ENCODE measurements at regions not wholly inside any gene's neighbourhood (a gene's known extent, or its start where the extent isn't known, plus 50 kb on each side); places are given as distances from the start of the nearest gene placed in this dataset.
"Not testable (repeated sequence)": the region's sequence is repeated elsewhere in the genome, so short reads cannot be mapped to it uniquely, and the experiment has no call there.

DNA sequence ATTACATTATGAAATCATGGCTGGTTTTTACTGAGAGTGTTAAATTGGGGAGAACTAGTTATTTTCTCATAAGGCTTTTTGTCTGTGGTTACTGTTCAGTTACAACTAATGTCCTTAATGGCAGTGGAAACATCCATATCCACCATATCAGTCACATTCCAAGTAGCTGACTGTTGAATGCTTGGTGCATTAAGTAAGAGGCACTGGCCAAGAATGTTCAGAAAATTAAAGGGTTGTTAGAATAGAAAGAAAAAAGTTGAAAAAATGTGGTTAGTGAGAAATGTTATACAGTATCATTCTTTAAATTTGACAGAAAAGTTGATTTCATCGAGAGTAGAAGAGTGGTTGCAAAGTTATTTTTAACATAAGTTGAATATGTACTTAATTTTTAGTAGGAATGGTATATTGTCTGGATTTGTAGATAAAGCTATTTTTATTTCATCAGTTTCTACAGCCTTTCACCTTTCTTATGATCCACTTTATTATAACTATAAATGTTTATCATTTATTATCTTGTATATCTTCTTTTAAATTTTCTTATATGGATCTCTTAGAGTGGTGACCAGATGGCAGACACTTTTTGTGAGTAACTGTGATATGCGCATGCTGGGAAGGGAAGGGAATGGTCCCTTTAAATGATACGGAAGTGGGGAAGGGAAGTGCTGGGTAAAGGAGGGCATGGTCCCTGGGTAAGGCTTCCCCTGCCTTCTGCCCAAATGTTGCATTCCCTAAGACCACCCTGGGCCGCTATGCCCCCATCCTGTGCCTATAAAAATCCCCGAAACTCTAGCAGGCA, 2407.1 kb downstream of the ARAP2 start:
- H3K27me3 ChIP-seq (ENCODE audit: control insufficient read depth, insufficient read depth, low read length) = no peaks in the 10 kb centered on the region
- H3K4me1 ChIP-seq = no peaks in the 10 kb centered on the region
- no peak overlapping the region for H3K4me2 ChIP-seq (ENCODE audit: low read length)
- no peak overlapping the region for H3K4me3 ChIP-seq (ENCODE audit: low read depth, low read length)
- no peak overlapping the region for H3K9ac ChIP-seq
- TF ChIP-seq, protein P1, sequence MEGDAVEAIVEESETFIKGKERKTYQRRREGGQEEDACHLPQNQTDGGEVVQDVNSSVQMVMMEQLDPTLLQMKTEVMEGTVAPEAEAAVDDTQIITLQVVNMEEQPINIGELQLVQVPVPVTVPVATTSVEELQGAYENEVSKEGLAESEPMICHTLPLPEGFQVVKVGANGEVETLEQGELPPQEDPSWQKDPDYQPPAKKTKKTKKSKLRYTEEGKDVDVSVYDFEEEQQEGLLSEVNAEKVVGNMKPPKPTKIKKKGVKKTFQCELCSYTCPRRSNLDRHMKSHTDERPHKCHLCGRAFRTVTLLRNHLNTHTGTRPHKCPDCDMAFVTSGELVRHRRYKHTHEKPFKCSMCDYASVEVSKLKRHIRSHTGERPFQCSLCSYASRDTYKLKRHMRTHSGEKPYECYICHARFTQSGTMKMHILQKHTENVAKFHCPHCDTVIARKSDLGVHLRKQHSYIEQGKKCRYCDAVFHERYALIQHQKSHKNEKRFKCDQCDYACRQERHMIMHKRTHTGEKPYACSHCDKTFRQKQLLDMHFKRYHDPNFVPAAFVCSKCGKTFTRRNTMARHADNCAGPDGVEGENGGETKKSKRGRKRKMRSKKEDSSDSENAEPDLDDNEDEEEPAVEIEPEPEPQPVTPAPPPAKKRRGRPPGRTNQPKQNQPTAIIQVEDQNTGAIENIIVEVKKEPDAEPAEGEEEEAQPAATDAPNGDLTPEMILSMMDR (IDR thresholded peaks at IDR 0.05) = no peak
- H3K27ac ChIP-seq = no peak overlapping the region
- H3K79me2 ChIP-seq = no peaks in the 10 kb centered on the region
- no peaks in the 10 kb centered on the region for H3K36me3 ChIP-seq (ENCODE audit: control insufficient read depth, insufficient read depth, low read length)
- H3K9me3 ChIP-seq (ENCODE audit: control insufficient read depth, low read length) = no peaks in the 10 kb centered on the region
- no peak overlapping the region for H2AFZ ChIP-seq

DNA sequence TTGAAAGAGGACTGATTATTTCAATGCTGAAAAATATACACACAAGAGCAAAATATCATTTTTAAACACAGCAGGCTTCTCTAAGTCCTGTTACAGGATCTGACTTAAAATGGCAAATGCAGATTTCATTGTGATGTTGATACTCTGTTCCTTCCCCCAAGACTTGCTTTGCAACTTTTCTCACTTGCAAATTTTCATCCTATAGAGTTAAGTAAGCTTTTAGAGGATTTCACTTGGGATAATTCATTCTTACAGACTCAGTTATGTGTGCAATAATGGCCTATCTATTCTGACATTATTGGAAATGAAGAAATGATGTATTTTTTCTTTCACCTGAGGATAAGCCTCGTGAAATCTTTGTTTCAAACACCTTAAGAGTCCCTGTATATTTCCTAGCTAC, 2403.2 kb downstream of the ARAP2 start:
- Histone ChIP-seq H3K9me3 (ENCODE audit: control insufficient read depth, low read length) (no peaks in the 10 kb centered on the region), H3K4me2 (ENCODE audit: low read length) (no peak overlapping the region), H3K27ac (no peak overlapping the region), H2AFZ (no peak overlapping the region), H3K4me3 (ENCODE audit: low read depth, low read length) (no peak overlapping the region), H3K79me2 (no peaks in the 10 kb centered on the region), H3K36me3 (ENCODE audit: control insufficient read depth, insufficient read depth, low read length) (no peaks in the 10 kb centered on the region), H3K9ac (no peak overlapping the region), H3K27me3 (ENCODE audit: control insufficient read depth, insufficient read depth, low read length) (no peaks in the 10 kb centered on the region), H3K4me1 (no peaks in the 10 kb centered on the region)
- TF ChIP-seq, protein P1 (IDR thresholded peaks at IDR 0.05) = no peak

DNA sequence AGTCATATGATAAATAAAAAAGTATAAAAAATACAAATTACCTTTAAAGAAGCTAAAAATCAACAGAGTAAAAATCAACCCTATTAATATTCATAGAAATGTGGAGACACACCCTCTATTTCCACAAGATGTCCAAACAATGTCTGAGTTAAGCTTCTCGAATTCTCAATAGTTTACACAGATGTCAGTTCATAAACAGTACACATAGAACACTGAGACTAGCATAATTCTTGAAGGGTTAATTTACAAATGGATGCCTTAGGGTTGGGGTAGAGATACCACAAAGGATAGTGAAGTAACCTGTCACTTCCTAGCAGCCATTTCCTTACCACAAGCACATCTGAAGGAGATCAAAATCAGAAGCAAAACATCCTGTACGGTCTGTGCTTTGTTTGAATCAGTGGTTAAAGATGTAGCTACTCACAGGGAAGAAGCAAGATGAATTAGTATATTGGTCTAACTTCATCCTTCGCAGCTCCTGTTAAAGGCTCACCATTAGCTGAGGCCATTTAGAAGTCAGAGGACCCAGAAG, 2393.9 kb downstream of the ARAP2 start:
- H3K36me3 ChIP-seq (ENCODE audit: control insufficient read depth, insufficient read depth, low read length) = no peaks in the 10 kb centered on the region
- H2AFZ ChIP-seq = no peak overlapping the region
- TF ChIP-seq, protein P1 (IDR thresholded peaks at IDR 0.05) = no peak
- no peak overlapping the region for H3K4me3 ChIP-seq (ENCODE audit: low read depth, low read length)
- H3K4me2 ChIP-seq (ENCODE audit: low read length) = no peak overlapping the region
- H3K79me2 ChIP-seq = no peaks in the 10 kb centered on the region
- H3K27me3 ChIP-seq (ENCODE audit: control insufficient read depth, insufficient read depth, low read length) = no peaks in the 10 kb centered on the region
- H3K4me1 ChIP-seq = no peaks in the 10 kb centered on the region
- H3K27ac ChIP-seq = no peak overlapping the region
- H3K9me3 ChIP-seq (ENCODE audit: control insufficient read depth, low read length) = no peaks in the 10 kb centered on the region
- no peak overlapping the region for H3K9ac ChIP-seq

DNA sequence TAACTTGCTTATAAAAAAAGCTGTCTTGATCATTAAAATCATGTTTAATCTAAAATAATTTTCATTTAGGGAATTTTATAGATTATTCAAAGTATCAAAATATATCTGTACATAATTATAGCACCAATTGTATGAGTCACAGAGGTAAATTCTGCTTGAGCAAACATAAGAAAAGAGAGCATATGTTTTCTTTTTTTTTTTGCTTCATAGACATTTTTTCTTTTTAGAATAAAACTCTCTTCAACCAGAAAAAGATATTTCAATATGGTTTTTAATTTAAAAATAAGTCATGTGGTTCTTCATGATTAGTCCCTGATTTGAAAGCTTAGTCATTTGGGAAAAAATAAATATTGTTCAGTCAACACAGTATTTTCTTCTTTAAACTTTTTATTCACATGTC, 2390.6 kb downstream of the ARAP2 start:
- H3K4me1 ChIP-seq; H3K9ac ChIP-seq; H2AFZ ChIP-seq; H3K27me3 ChIP-seq (ENCODE audit: control insufficient read depth, insufficient read depth, low read length); H3K79me2 ChIP-seq; H3K4me2 ChIP-seq (ENCODE audit: low read length); H3K4me3 ChIP-seq (ENCODE audit: low read depth, low read length); H3K36me3 ChIP-seq (ENCODE audit: control insufficient read depth, insufficient read depth, low read length); H3K9me3 ChIP-seq (ENCODE audit: control insufficient read depth, low read length); H3K27ac ChIP-seq: not testable (repeated sequence)

DNA sequence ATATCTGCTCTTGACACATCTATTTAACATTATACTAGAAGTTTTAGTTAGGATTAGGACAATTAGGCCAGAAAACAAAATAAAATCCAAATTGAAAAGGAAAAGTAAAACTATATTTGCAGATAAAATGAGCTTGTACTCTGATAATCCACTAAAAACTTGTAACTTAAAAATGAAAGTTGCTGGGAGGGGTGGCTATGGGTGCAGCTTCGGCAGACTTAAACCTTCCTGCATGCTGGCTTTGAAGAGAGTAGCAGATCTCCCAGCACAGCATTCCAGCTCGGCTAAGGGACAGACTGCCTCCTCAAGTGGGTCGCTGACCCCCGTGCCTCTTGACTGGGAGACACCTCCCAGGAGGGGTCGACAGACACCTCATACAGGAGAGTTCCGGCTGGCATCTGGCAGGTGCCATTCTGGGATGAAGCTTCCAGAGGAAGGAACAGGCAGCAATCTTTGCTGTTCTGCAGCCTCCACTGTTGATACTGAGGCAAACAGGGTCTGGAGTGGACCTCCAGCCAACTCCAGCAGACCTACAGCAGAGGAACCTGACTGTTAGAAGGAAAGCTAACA, 2379.9 kb downstream of the ARAP2 start:
- Histone ChIP-seq H2AFZ (no peak overlapping the region), H3K4me1 (no peaks in the 10 kb centered on the region), H3K79me2 (no peaks in the 10 kb centered on the region), H3K27me3 (ENCODE audit: control insufficient read depth, insufficient read depth, low read length) (no peaks in the 10 kb centered on the region), H3K36me3 (ENCODE audit: control insufficient read depth, insufficient read depth, low read length) (no peaks in the 10 kb centered on the region), H3K27ac (no peak overlapping the region), H3K9ac (no peak overlapping the region), H3K4me2 (ENCODE audit: low read length) (no peak overlapping the region), H3K4me3 (ENCODE audit: low read depth, low read length) (no peak overlapping the region), H3K9me3 (ENCODE audit: control insufficient read depth, low read length) (no peaks in the 10 kb centered on the region)
- TF ChIP-seq, protein P1 (IDR thresholded peaks at IDR 0.05) = no peak
